HG03139 (cell line): ENCODE measurements at regions not wholly inside any gene's neighbourhood (a gene's known extent, or its start where the extent isn't known, plus 50 kb on each side); places are given as distances from the start of the nearest gene placed in this dataset.

ENCODE experiments used
- ATAC-seq: cut with Tn5 transposase; IDR thresholded peaks from one replicate; pipeline ENCODE4 v1.9.1; 2021; ENCODE audit not compliant: unreplicated experiment

DNA sequence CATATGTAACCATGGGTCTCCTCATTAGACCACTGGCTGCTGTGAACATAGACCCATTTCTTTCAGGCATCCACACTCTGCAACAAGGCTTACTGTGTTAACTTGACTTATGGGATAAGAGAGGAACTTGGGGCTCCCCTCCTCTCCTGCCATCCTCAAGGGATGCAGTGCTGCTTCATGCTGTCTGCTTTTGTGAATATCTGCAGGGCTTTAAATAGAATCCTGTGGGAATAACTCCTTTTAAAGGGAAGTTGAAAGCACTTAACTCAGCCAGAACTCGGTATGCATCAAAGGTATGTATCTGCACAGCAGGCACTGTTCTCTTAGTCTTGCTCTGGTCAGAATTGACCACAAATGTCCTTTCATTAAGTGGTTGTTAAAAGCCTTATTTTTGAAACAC is 222.5 kb upstream of the KIRREL3 start:
- ATAC-seq, result no peak

DNA sequence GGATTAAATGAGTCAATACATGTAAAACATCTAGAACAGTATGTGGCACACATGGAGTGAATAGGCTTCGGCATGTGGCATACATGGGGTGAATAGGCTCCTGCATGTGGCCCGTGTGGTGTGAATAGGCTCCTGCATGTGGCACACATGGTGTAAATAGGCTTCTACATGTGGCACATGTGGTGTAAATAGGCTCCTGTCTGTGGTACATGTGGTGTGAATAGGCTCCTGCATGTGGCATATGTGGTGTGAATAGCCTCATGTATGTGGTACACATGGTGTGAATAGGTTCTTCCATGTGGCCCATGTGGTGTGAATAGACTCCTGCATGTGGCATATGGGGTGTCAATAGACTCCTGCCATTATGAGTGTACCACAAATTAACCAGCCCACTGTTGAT is 219.1 kb upstream of the KIRREL3 start:
- no peak for ATAC-seq

DNA sequence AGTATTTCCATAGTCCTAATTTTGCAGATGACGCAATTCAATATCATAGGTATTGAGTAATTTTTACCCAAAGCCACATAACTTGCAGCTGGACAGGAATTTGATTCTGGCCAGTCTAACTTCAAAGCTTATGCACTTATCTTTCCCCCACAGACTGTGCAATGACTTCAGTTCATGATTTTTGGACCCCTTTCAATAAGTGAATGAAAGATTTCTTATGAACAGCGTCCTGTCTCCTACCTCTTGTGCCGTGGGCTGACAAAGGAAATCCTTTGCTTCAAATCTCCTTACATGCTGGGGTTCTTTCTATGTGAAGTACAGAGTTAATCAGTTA is 217.7 kb upstream of the KIRREL3 start:
- no peak for ATAC-seq

DNA sequence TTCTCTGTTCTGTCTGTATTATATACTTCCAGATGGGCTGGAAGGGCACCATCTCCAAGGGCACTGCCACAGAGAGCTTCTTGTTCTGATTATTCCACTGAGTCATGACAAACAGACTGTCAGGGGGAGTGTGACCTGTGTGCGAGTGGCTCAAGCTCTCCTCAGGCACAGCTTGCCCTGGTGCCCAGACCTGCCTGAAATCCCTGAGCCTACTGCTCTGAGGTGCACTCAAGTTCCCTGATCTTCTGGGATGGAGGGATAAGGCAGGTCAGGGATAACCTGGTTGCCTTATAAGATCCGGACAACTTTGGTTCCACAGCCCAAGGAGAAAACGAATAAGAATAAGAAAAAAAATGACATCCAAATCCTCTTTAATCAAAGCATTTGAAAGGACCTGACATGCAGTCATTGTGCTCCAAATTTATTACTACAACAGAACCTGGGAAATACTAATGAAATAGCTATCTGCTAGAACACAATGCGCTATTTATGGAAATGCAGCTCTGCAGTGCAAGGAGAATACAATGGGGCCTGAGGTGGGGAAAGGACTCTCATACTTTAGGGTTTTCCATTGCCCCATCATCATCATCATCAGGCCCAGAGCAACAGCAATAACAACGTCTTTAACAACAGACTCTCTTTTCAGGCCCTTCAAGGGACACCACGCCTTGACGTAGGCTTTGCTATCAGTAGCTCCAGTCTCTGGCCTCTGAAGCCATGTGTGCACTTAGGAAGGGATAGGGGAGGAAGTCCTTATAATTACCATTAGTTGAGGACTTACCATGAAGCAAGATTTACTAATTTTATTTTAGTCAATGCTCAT is 217.1 kb upstream of the KIRREL3 start:
- no peak for ATAC-seq

DNA sequence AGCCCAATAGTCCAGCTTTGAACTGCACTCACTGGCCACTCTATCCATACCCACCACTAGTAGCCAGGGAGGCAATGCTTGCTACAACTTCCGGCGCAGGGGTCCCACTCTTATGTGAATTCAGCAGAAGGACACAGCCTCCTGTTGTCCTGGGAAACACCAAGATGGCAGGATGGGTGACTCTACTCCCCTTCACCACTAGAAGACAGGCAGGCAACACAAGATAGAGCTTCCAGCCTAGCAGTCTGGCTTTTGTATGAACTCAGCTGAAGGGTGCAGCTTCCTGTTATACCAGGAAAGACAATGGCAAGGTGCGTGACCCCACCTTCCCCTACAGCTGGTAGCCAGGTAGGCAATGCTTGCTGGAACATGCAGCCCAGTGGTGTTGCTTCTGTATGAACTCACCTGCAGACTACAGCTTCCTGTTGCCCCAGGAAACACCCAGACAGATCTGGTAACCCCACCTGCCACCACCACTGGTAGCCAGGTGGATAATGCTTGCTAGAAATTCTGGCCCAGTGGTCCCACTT is 205.2 kb upstream of the KIRREL3 start:
- ATAC-seq, result no peak

DNA sequence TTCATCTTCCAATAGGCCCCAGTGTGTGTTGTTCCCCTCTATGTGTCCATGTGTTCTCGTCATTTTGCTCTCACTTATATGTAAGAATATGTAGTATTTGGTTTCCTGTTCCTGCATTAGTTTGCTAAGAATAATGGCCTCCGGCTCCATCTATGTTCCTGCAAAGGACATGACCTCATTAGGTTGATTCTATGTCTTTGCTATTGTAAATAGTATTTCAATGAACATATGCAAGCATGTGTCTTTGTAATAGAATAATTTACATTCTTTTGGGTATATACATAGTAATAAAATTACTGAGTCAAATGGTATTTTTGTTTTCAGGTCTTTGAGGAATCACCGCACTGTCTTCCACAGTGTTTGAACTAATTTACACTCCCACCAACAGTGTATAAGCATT is 202.9 kb upstream of the KIRREL3 start:
- ATAC-seq, result no peak

DNA sequence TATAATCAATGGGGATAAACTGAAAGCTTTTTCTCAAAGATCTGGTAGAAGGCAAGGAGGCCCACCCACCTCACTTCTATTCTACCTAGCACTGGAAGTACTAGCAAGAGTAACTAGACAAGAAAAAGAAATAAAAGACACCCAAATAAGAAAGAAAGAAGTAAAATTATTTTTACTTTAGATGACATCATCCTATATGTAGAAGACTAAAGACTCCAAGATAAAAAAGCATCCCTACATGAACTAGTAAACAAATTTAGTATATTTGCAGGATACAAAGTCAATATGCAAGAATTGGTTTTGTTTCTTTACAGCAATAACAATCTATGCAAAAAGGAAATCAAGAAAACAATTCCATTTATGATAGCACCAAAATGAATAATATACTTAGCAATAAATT is 201.5 kb upstream of the KIRREL3 start:
- ATAC-seq, result no peak

DNA sequence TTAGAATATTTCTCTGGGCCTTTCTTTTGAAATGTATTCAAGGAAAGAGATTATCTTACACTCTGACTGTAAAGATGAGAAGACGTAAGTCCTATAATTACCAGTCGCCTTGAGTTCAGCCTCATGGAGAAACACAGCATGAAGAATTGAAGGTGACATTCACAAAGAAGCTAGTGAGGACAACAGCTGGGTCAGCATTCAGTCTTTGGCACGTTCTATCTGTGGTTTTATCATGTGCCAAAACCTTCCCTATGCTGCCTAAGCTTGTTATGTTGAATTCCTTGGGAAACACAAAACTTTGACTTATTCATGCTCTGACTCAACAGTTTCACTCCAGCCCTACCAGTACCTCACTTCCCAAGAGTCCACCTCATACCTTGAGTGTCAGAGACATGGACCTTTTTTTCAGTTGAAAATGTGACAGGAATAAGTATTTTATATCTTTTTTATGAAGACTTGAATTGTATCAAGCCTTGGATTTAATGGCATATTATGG is 198.8 kb upstream of the KIRREL3 start:
- no peak for ATAC-seq

DNA sequence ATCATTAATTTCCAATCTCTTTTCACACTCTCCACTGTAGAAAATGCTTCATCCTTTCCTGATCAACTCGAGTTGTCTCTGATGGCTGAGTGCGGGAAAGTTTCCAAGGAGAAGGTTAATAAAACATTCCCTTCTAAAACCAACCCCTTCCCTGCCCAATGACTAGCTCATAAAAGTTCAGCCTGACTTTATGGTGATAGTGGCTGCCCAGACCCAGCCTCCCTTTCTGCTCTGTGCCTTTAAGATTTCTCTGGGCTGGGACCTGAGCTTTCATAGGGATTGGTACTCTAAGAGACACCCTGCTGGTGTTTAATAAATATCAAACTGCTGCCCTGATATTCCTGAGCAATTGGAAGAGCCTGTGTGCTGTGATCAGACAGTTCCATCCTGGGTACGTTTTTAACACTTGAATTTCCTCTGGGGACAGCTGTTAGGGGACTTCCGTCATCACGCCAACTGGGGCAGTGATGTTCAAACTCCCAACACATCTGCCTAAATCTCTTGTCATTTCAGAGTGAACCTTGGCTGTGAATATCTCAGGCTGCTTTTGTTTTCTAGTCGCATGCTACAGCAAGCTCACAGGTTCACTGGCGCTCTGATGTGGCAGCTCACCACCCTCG is 195.0 kb upstream of the KIRREL3 start:
- ATAC-seq, result no peak

DNA sequence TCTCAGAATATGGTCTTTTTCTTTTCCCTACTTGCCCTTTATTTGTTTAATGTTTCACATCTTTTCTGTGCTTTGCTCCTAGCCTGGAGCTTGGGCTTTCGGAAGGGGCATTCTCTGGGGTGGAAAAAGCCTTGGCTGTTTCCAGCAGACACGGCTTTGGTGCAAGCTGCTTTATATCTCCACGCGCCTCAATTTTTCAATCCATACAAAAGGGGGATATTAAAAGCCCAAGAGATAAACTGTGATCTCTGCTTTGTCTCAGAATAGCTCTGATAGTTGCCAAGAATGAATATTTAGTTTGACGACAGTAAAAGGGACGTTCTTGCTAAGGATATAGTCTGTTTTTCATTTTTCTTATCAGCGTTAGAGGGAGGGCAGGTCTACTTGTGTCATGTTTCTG is 194.0 kb upstream of the KIRREL3 start:
- ATAC-seq, result no peak

DNA sequence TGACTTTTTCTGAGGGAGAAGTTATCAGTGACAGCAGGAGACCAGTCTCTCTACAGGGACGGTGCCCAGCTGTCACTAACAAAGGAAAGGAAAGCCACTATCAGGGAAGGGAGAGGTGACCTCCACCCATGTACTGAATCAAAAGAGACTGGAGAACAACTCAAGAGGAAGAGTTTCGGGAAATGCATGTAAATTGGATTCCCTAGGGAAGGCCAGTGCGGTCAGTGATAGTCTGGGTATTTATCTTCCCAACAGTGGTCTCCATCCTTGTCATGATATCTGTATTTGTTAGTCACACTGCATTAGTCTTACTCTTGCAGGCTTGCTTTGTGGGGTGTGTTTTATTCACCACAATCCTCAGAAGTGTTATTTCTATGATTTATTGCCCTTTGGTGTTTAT is 193.4 kb upstream of the KIRREL3 start:
- no peak for ATAC-seq

DNA sequence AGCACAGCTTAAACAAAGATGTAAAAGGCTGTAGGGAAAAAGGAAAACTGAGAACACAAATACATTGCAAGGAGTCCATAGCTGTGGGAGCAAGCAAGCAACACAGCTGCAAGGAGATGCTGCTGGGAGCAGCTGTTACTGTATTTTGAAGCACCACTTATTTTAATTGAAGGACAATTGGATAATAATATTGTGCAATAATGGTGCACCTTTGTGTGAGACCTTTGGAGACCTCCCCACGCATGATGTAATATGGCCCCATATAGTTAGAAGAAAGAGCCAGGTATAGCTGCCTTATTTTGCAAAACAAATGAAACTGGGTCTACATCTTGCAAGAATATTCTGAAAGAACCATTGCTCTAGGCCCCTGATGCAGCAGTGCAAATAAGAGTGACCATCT is 191.1 kb upstream of the KIRREL3 start:
- no peak for ATAC-seq

DNA sequence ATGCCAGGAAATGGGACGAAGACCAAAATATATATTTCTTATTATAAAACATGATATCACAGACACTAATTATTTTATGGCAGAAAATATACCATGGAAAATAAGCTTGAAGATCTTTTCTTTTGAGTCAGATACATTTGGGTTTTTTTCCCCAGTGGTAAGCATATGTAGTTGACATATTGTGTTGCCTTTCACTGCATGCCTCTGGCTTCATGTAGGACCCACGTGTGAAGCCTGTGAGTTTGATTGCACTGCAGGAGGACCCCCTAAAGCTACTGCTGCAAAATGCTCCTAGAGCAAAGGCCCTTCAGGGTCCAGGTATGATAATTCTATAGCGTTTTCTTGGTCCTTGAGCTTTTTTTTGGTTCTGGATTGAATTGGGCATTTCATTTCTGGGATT is 190.7 kb upstream of the KIRREL3 start:
- ATAC-seq, result no peak

DNA sequence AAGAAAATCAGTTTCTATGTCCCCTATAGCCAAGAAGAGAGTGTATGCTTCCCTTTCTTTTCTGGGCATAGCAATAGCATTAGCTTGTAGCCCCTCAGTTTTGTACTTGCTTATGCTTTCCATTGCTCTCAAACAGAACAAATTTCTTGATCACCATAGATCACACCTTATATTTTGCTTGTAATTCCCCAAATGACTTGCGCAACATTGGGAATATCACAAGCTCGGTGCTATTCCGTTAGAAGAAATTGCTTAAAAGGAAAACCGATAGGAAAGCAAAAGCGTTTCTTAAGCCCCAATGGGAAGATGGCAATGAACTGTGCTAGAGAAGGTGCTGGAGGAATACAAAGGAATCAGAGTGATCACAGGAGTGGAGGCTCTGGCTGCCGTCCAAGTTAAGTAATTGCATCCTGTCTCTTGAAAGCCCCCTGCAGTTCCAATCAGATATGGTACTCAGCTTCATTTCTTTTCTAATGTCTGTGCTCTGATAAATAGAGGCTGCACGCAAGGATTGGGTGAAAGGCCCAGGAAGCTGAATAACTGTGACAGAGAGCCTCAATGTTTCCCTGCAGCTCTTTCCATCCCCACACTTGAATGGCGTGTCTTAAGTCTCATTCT is 182.1 kb upstream of the KIRREL3 start:
- no peak for ATAC-seq

DNA sequence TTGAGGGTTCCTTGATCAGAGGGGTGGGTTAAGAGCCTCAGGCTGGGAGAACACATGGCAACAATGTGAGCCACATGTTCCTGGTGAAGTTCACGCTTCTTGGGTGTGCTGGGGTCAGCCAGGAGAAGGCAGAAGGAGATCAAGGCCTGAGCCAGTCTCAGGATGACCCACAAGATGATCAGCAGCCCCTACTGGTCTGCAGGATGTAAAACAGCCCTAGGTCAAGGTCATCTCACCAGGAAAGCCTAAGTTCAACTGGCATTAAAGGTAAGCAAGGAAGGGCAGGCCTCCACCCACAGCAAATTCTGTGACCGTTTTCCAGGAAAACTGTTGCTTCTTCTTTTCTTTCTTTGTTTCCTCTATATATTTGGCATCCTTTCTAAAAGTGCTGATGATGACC is 156.7 kb upstream of the KIRREL3 start:
- no peak for ATAC-seq

DNA sequence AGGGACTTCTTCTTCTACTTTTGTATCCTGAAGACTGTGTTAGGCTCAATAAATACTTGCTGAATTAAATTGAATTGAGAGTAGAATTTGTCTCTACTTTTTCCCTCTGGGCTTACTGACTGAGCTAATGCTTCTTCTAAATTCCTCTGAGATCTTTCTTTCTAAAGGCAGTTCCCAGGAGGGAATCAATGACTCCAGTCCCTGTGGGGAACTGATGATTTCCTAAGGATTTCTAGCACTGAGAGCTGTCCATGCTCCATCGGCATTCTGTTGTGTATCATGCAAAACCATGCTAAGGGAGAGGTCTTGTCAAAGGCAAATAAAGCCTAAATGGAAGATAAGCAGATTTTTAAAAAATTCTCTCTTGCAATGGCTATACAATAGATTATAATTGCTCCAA is 148.8 kb upstream of the KIRREL3 start:
- ATAC-seq, result no peak

DNA sequence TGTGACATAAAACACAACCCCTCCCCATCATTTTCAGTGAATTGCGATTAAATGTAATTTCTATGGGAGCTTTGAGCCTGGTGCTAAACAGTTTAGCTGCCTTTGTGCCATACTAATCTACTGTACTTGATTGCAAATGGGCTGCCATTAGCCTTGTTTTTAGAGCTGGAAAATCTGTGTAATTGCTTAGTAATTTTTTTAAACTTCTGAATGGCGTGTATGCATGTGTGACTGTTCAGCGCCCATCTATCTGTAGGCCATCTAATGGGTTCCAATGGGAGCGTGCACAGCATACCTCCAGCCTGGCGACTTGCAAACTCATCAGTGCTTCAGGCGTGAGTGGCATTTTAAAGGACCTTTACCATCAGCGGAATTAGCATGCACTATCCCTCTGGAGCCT is 142.7 kb upstream of the KIRREL3 start:
- ATAC-seq, result no peak

DNA sequence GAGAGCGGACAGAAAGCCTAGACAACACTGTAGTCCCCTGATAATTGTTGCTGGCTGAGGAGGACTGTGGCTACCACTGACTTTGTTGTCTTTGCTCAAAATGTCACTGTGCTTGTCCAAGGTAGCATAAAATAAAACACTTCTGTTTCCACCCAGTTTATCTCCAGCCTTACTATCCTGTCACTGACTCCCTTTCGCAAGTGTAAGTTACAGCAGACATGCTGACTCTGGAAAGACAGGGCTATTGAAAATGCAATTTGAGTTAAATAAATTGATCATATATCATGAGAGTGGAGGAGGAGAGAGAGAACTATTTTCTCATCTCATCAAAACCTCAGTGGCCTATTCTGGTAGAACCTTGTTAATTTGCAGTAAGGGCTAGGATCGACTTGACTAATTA is 138.0 kb upstream of the KIRREL3 start:
- no peak for ATAC-seq

DNA sequence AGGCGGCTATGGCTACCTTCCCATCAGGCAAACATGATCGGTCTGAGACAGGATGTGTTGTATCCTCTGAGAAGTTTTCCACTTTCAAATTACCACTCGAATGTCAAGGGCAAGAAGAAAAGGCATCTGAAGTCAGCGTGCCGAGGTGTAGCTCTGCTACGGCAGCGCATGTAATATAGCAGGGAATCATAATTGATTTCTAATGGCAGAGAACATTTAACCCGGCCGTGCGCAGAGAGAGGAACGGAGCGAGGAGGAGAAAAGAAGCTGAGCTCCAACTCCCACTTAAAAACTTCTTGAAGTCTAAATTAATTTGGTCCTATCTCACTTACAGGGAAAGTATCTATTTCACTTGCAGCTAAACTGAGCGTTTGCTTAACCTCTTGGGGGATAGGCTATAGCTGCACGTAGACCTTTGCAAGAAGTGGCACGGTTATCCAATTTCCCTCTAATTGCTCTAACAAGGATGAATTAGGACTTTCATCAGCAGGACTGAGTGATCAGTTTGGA is 137.3 kb upstream of the KIRREL3 start:
- ATAC-seq, result no peak

DNA sequence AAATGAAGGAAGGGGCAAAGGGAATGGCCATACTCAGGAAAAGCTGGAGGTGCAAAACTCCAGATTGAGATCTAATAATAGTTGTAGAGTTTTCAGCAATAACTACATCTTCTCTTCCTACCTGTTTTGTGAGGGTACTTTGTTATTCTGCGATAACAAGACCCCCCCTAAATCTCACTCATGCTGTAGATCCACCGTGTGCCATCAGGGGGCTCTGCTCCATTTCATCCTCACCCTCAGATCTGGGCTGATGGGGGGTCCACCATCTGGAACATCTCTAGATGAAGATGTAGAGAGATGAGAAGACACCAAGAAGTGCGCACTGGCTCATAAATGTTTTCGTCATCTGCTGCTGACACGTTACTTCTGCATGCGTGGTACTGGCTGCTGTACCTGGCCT is 135.9 kb upstream of the KIRREL3 start:
- ATAC-seq, result no peak

DNA sequence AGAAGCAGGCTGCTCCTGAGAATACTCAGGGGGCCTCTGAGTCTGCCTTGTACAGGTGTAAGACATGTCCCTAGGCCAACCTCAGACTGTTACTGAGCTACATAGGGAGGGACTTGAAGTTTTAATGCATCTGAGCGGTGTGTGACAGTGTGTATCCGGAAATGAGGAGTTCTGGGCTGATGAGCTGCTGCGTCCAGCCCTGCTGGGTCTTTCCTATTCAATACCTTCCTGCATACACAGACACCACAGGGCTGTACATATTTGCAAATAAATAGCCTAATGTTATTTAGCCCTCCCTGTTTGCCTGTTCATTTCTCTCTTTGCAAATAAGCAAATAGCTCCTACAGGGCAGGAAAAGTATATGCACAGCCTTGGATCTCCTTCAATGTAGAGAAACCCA is 134.7 kb upstream of the KIRREL3 start:
- no peak for ATAC-seq

DNA sequence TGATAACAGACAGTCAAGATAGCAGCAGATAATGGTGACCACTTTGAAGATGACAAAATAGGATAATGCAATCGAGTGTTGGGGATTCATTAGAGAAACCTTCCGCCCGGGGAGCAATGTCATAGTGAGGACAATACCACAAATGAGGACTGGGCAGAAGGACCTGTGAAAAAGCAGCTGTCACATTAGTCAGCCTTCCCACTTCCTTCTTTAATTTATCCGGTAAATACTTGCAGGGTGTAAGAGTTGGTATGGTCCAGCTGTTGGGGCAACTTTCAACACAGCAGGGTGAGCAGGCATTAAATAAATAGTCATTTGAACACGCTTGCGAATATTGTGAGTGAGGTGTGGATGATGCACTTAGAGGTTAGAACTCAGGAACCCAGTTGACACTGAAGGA is 132.5 kb upstream of the KIRREL3 start:
- no peak for ATAC-seq
